NCI-H526 (cell line): ENCODE measurements at regions not wholly inside any gene's neighbourhood (a gene's known extent, or its start where the extent isn't known, plus 50 kb on each side); places are given as distances from the start of the nearest gene placed in this dataset.
"Not testable (repeated sequence)": the region's sequence is repeated elsewhere in the genome, so short reads cannot be mapped to it uniquely, and the experiment has no call there.

Experiments used
- DNase-seq, 2 experiments: peaks; one replicate each; lab custom pipeline; 2025; lab: John Stamatoyannopoulos, UW

DNA sequence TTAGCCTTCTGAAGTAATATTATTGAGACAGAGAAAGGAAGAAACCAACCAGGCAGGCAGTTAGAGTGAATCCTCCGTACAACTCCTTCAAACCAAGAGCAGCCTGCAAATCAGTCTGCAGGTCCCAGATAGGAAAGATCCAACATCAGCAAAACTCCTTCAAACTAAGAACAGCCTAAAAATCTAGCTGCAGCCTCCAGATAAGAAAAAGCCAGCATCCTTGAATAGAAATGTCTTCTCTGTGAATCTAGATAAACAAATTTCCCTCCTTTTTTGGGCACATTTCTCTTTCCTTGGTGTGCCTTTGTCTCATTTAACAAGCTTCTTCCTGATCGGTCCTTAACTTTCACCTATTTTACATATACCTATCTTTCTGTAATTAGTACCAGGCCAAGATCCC, 1004.6 kb upstream of the TMEFF2 start:
- no peak for DNase-seq

GRCh38 chr2:193187816-193188215, 993.1 kb upstream of the TMEFF2 start:
- DNase-seq = no peak

- DNase-seq = not testable (repeated sequence)
These were observed 976.2 kb upstream of the TMEFF2 start for GRCh38 chr2:193170981-193171380.

DNA sequence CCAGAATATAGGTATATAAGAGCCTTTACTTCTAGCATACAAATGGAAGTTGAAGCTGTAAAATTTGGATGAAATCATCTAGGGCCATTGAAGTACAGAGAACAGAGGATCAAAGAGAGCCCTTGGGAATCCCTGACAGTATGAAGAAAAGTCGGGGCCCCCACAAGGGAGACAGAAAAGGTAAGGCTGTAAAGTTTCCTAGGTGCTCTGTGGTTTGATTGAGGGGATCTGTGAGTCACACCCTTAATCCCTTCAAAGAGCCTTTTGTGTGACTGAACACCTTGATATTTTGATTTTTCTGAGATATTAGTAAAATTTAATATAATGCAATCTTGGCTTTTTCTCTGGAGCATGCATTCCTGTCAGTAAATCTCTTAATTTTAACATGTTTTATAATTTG, 961.7 kb upstream of the TMEFF2 start:
- DNase-seq = no peak

- no peak for DNase-seq
These were observed 959.3 kb upstream of the TMEFF2 start for GRCh38 chr2:193154076-193154475.

DNA sequence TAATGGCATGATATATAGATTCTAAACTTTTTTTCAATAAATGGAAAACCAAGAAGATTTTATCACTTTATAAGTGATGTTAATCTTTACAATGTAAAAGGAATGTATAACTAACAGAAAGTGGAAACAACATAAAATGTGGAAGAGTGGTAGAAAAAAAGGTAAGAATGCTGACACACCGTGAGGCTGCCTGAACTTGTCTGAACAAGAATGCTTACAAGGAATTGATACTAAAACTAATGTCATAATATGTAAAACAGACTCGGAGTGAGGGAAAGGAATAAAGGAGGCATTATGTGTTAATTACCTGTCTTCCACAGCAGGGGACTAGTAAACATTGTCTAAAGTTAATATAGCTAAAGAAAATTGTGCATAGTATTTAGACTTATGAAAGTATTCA, 958.8 kb upstream of the TMEFF2 start:
- DNase-seq = peak; percentile 30 to 40

- peak in 1 of 2 experiments; percentile 15 for DNase-seq
These were observed 947.7 kb upstream of the TMEFF2 start for GRCh38 chr2:193142467-193142866.

DNA sequence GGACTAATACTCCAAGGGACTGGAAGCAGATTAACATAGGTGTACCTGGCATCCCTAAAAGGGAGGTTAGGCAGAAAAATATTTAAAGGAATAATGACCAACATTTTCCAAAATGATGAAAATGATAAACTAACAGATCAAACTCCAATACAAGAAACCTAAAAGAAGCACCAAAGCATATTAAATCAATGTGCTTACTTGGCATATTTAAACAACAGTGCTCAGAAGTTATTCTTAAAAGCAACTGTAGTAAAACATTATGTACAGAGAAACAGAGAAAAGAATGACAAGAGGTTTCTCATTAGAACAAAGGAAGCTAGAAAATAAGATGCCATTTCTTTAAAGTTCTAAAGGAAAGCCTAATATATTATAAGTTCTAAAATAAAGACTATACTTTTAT, 947.3 kb upstream of the TMEFF2 start:
- DNase-seq = no peak

GRCh38 chr2:193140895-193141294, 946.2 kb upstream of the TMEFF2 start:
- DNase-seq = not testable (repeated sequence)

- no peak for DNase-seq
These were observed 930.1 kb upstream of the TMEFF2 start for GRCh38 chr2:193124815-193125214.

- DNase-seq = no peak
These were observed 920.1 kb upstream of the TMEFF2 start for GRCh38 chr2:193114827-193115226.

- no peak for DNase-seq
These were observed 918.3 kb upstream of the TMEFF2 start for GRCh38 chr2:193112986-193113385.

- DNase-seq = no peak
These were observed 908.3 kb upstream of the TMEFF2 start for GRCh38 chr2:193103064-193103463.

- no peak for DNase-seq
These were observed 906.9 kb upstream of the TMEFF2 start for GRCh38 chr2:193101591-193101990.

GRCh38 chr2:193088026-193088425, 893.3 kb upstream of the TMEFF2 start:
- no peak for DNase-seq

DNA sequence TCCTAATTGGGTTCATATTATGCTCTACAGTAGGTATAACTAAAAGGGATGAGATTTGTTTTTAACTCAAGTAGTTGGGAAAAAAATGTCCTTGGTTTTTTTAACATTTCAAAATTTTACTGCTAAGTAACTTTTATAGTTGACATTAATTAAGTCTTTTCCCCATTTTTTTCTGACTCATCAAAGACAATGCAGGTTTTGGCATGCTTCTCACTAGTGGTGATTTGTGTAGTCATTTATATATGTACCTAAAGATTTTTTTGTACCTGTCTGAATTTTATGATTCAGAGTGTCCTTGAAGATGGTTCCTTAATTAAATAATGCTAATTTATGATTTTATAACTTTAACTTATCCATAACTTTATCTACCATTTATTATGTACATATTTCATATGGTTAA, 882.3 kb upstream of the TMEFF2 start:
- no peak for DNase-seq

DNA sequence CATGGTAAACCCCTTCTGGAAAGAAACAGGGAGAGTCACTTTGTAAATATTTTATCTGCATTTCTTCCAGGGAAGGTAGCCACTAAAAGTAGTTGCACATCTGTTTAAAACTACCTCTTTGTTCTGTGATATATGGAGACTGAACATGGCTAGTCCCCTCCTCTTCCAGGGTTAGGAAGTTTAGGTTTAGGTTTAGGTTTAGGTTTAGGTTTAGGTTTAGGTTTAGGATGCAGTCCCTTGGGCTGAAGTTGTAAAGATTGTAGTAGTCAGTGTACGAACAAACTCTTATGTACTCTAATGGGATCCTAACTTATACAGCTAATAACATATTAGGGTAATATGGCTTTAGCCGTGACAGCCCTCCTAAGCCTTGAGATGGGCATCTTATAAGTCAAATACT, 880.2 kb upstream of the TMEFF2 start:
- DNase-seq = no peak

DNA sequence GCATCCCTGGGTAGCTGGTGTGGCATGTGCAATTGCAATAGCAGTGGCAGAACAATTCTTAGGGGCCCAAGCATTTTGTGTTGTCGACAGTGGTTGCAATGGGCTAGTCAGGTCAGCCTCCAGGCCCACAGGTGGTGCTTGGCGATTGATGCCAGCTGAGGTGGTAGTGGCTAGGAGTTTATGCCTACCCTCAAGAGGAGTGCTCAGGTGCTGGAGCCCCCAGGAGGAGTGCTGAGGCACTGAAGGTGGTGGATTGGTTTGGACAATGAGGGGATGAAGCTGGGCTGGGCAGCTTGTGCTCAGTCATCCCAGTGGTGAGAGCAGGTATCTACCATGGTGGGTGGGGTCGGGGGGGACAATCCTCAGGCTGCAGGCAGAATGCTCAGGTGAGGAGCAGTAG, 877.9 kb upstream of the TMEFF2 start:
- no peak for DNase-seq

DNA sequence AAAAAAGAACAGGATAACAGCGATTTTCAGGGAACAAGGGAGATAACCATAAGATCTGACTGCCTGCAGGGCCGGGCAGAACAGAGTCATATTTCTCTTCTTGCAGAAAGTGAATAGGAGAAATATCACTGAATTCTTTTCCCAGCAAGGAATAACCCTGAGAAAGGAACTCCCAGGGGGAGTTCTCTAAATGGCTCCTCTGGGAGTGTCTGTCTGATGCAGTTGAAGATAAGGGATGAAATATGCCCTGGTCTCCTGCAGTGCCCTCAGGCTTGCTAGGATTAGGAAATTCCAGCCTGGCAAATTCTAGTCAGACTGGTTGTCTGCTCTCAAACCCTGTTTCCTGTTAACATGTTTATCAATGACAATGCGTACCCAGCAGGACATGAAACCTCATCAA, 830.8 kb upstream of the TMEFF2 start:
- DNase-seq = not testable (repeated sequence)

DNA sequence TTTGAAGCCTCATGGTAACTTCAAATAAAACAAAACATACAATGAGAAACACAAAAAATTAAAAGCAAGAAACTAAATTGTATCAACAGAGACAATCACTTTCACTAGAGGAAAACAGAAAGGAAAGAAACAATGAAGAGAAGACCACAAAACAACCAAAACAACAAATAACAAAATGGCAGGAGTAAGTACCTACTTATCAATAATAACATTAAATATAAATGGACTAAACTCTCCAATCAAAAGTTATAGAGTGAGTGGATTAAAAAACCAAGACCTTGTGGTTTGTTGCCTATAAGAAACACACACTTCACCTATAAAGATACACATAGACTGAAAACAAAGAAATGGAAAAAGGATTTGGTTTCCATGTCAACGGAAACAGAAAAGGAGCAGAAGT, 830.1 kb upstream of the TMEFF2 start:
- no peak for DNase-seq

DNA sequence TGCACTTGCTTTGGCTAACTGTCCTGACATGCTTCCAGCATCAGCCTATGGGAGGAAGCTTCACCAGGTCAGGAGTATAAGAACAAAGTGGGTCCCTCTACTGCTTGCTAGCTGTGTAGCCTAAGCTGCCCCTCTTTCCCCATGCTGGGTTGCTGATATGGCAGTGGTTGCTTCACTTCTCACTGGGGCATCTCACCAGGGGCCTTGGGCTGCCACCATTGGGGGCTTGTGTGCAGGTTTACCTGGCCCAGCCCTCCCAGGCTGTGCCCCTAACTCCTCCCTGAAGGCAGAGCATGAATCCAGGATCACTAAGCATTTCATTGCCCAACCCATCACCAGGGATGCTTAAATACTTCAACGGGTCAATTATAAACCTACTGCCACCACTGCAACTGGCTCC, 817.1 kb upstream of the TMEFF2 start:
- no peak for DNase-seq

GRCh38 chr2:192993059-192993458, 798.3 kb upstream of the TMEFF2 start:
- no peak for DNase-seq

DNA sequence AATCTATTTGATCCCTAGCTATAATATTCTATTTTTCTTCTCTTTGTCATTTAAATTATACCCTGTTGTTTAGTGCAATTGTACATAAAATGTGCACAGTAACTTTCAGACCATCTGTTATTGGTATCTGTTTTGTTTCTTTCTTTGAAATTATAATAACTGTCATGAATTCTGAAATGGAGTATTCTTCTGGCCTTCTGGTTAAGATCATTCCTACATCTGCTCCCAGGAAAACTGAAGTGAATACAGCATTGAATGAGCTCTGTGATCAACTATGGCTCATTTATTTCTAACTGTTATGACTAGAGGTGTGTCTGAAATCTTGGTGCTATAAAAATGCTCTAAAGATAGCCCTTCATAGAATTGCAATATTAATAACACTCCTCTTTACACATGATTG, 788.4 kb upstream of the TMEFF2 start:
- no peak for DNase-seq

DNA sequence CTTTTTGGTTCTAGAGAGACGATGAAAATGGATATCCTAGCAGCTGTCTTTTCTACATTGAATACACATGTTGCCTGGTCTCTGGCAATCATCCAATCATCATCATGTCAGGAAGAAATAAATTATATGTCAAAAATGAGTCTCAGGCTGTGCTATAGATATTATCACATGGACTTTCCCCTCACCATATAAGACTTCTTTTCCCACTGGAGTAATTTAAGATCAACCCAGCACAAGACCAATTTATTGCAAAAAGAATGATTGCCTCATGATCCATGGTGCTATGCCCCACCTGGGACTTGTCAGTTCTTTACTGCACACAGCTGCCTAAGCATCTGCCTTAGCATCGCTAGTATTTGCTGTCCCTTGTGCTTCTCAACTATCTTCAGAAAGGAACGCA, 783.7 kb upstream of the TMEFF2 start:
- DNase-seq = no peak

GRCh38 chr2:192971981-192972380, 777.2 kb upstream of the TMEFF2 start:
- no peak for DNase-seq
